ENCODE measurements at regions not wholly inside any gene's neighbourhood (a gene's known extent, or its start where the extent isn't known, plus 50 kb on each side); places are given as distances from the start of the nearest gene placed in this dataset.

DNA sequence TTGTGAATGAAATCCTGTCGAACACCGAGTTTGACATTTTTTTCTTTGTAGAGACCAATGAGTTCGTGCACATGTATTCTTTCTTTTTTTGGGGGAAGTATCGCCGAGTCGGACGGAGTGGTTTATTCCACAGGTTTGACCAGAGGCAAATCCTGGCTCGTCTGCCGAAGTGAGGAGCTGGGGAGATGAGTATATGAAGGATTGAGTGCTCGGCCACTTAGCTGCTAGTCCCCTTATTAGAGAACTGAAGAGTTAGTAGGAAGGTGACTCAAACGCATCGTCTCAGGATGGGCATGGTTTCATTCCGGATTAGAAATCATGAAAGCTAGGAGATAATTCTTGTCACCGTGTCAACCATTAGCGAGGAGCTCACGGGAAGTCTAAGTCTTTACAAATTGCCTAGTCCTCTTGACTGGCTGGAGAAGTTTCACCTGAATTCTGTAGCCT lies 154.7 kb upstream of the GOLIM4 start:
- POLR2A ChIA-PET = no interaction called here

DNA sequence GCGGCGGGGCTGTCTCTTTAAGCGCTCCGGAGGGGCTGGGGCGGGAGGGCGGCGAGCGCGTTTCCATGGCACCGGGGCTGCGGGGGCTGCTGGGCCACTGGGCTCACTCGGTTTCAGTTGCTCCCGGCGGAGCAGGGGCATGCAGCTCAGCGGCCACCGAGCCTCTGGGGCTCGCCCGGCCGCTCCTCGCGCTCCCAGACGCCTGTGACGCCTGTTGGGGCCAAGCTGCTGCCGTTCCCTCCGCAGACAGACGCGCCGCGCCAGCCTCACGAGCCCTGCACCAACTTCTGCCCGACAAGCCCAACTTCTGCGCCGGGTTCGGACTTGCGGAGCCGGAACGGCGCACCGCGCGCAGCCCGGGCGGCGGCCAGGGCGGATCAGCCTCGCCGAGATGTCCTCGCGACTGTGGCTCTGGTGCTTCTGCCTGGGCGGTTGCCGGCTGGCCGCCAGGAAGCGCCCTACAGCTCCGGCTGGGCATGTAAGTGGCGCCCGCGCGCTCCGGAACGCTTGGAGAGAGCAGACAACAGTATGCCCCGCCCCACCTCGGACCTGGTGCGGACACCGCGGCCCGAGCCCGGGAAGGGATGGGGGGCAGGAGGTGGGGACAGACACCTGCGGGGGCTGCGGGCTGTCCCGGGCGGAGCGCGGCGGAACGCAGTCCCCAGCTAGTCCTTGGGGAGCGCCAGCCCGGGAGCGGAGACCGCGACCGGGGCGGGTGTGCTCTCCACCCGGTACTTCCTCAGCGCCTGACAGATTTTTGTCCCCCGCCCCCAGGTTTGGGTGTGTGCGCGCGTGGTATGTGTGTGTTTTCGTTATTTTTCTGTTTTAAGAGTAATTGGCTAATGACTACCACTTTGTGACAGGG lies 154.1 kb upstream of the GOLIM4 start:
- ChIA-PET POLR2A (no interaction called here), CTCF (interaction anchor here (1.1 kb wide), 1 partner anchor 11 kb away, joined by 5 read pairs; no protein-coding TSS in a partner anchor)
- peak; percentile 7 for DNase-seq (ENCODE audit: low read depth, low spot score)
- peak overlapping the region; percentile 55 for H3K4me3 ChIP-seq (ENCODE audit: low read depth, low read length)
- TF ChIP-seq, protein P1, sequence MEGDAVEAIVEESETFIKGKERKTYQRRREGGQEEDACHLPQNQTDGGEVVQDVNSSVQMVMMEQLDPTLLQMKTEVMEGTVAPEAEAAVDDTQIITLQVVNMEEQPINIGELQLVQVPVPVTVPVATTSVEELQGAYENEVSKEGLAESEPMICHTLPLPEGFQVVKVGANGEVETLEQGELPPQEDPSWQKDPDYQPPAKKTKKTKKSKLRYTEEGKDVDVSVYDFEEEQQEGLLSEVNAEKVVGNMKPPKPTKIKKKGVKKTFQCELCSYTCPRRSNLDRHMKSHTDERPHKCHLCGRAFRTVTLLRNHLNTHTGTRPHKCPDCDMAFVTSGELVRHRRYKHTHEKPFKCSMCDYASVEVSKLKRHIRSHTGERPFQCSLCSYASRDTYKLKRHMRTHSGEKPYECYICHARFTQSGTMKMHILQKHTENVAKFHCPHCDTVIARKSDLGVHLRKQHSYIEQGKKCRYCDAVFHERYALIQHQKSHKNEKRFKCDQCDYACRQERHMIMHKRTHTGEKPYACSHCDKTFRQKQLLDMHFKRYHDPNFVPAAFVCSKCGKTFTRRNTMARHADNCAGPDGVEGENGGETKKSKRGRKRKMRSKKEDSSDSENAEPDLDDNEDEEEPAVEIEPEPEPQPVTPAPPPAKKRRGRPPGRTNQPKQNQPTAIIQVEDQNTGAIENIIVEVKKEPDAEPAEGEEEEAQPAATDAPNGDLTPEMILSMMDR (IDR thresholded peaks at IDR 0.05; ENCODE audit: insufficient read depth, low read length, missing control alignments) = peak; percentile 50

More for the DNA sequence above, 154.7 kb upstream of the GOLIM4 start:
- CTCF ChIA-PET = no interaction called here
- DNase-seq (ENCODE audit: low read depth, low spot score) = no peak
- no peak overlapping the region; the same call in 1 of the 2 replicates for H3K4me3 ChIP-seq (ENCODE audit: low read depth, low read length)
- TF ChIP-seq, protein P1 (IDR thresholded peaks at IDR 0.05; ENCODE audit: insufficient read depth, low read length, missing control alignments) = no peak

DNA sequence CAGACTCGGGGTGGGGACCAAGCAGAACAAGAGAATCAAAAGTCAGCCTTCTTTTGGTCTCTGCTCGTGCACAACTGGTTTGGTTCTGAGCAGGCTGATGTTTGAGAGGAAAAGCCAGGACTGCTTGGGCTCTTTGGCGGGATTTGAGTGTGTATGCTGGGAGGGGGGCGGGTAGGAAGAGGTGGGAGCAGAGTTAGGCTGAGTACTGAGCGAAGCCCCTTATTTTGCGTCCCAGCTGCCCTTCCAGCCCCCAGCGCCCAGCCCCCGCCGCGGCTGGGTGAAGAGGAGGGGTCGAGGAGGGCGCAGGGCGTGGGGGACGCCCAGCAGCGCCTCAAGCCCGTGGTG lies 153.5 kb upstream of the GOLIM4 start:
- DNase-seq (ENCODE audit: low read depth, low spot score) = no peak
- ChIA-PET POLR2A (no interaction called here), CTCF (interaction anchor here (1.1 kb wide), 1 partner anchor 10 kb away, joined by 5 read pairs; no protein-coding TSS in a partner anchor)
- H3K4me3 ChIP-seq (ENCODE audit: low read depth, low read length) = peak overlapping the region; percentile 55
- TF ChIP-seq, protein P1 (IDR thresholded peaks at IDR 0.05; ENCODE audit: insufficient read depth, low read length, missing control alignments) = no peak

DNA sequence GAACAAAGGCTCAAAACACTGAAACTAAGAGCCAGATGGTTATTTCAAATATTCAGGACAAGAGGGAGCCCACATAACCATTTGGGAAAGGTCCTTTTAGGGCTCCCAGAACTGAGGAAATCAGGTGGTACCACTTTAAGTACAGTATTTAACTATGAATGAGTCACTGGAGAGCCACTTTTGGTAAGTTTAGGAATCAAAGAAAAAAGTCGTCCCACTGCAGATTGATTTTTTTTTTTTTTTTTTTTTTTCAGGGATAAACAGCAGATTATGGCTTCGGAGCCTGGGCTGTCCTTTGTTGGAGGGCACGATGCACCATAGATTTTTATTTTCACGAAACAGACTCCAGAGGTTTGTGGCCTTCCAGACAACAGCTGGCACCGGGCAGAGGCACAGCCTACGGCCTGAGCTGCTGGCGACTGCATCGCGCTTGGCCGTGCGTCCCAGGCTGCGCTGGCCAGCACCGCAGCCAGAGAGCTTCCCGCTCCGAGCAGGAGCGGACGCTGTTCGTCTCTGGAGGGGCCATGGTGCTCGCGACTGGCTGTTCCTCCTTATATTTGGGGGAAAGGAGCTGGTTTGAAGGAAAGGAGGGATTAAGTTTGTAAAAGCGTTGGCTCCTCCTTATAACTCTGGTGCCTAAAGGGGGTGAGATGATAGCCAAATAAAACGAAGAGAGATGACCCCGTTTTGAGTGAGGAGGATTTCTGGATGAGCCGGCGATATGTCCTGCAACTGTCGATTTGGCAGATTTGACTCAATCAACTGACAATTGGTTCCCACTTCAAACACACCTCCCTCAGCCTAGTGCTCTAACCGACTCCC lies 152.9 kb upstream of the GOLIM4 start:
- ChIA-PET CTCF (interaction anchor here (1.1 kb wide), 1 partner anchor 10 kb away, joined by 5 read pairs; no protein-coding TSS in a partner anchor), POLR2A (no interaction called here)
- no peak for DNase-seq (ENCODE audit: low read depth, low spot score)
- TF ChIP-seq, protein P1 (IDR thresholded peaks at IDR 0.05; ENCODE audit: insufficient read depth, low read length, missing control alignments) = no peak
- peak overlapping the region; percentile 55 for H3K4me3 ChIP-seq (ENCODE audit: low read depth, low read length)

DNA sequence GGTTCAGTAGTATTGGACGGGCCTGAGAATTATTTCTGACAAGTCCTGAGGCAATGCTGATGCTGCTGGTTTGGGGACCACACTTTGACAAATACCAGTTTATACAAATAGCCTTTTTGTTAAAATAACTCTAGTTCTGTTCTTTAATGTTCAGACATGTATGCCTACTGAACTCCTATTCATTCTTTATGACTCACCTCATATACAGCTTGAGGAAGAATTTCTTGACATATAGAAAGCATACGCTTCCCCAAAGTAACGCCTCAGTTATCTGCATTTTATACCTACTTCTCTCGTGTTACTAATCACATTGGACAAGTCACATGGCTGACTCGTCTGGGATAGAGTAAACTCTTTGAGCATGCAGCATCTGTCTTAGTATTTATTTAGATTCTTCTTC lies 145.4 kb upstream of the GOLIM4 start:
- ChIA-PET CTCF (no interaction called here), POLR2A (no interaction called here)
- TF ChIP-seq, protein P1 (IDR thresholded peaks at IDR 0.05; ENCODE audit: insufficient read depth, low read length, missing control alignments) = no peak
- H3K4me3 ChIP-seq (ENCODE audit: low read depth, low read length) = no peak overlapping the region
- no peak for DNase-seq (ENCODE audit: low read depth, low spot score)

DNA sequence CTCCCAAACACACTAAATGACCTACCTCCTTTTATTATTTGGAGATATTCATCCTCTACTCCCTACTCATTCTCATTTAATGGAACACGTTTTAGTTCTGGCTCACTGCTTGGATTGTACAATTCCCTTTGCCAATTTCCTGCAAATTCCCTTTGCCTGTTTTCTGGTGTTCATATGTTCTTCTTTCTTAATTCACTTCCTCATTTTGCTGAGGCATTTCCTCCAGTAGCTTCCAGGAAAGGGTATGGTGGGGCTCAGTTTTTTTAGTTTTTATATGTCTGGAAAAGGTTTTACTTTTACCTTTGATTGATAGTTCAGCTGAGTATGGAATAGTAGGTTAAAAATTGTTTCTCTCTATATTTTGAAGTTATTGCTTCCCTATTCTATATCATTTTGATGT lies 143.6 kb upstream of the GOLIM4 start:
- H3K4me3 ChIP-seq (ENCODE audit: low read depth, low read length) = no peak overlapping the region
- CTCF ChIA-PET = interaction anchor here (1.0 to 1.1 kb wide), 2 partner anchors 10 to 74 kb away, joined by 4 to 5 read pairs; no protein-coding TSS in a partner anchor
- POLR2A ChIA-PET = no interaction called here
- TF ChIP-seq, protein P1 (IDR thresholded peaks at IDR 0.05; ENCODE audit: insufficient read depth, low read length, missing control alignments) = no peak
- DNase-seq (ENCODE audit: low read depth, low spot score) = no peak

Measured in AG04449 (cell line).